A673 (cell line): ENCODE measurements at regions not wholly inside any gene's neighbourhood (a gene's known extent, or its start where the extent isn't known, plus 50 kb on each side); places are given as distances from the start of the nearest gene placed in this dataset.

ENCODE experiments used
- CTCF ChIP-seq: fragments of 300-800, 200-600 bp; sonication (generic); conservative IDR thresholded peaks from 2 replicates; pipeline ENCODE4 v1.5.1; 2017; ENCODE audit warnings: low read depth, mild to moderate bottlenecking, antibody characterized with exemption, low read length, moderate library complexity, mixed read lengths
- EZH2 ChIP-seq: fragments of 200-600 bp; sonication (generic); IDR thresholded peaks from 2 replicates; pipeline ENCODE4 v1.6.1; 2017; ENCODE audit warnings: borderline replicate concordance, low read depth, mild to moderate bottlenecking, mixed read lengths, antibody characterized with exemption, low read length; ENCODE audit not compliant: poor library complexity, severe bottlenecking

DNA sequence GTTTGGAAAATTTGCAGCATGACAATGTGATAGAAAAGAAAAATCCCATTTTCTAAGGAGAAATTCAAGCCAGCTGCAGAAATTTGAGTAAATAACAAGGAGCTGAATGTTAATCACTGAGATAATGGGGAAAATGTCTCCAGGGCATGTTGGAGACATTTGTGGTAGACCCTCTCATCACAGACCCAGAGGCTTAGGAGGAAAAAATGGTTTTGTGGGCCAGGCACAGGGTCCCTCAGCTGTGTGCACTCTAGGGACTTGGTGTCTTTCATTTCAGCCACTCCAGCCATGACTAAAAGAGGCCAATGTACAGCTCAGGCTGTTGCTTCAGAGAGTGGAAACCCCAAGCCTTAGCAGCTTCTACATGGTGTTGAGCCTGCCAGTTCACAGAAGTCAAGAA lies 111.4 kb upstream of the SYT10 start:
- TF ChIP-seq CTCF (no peak), EZH2 (no peak)
